Upper lobe of left lung (tissue), 6 donors: ENCODE measurements at regions not wholly inside any gene's neighbourhood (a gene's known extent, or its start where the extent isn't known, plus 50 kb on each side); places are given as distances from the start of the nearest gene placed in this dataset.

Experiments
- ATAC-seq, 2 donors: fragments of 200-7000 bp; cut with Tn5 transposase; one replicate each; pipeline ENCODE4 v1.9.1; 2022; ENCODE audit warnings: mild to moderate bottlenecking in 2 of 2, moderate library complexity in 2 of 2; ENCODE audit not compliant: low FRiP score in 2 of 2
- DNase-seq, 2 donors: peaks; one replicate each; pipeline ENCODE4 v3.0.0-alpha.2; 2019 to 2020
- H3K27ac ChIP-seq, 4 donors: fragments of 200-600 bp; sonication (generic); one replicate each; pipeline ENCODE4 v1.5.1; 2016 to 2019
- H3K27me3 ChIP-seq, 4 donors: fragments of 200-600 bp; sonication (generic); one replicate each; pipeline ENCODE4 v1.5.1; 2017 to 2019
- H3K36me3 ChIP-seq, 4 donors: fragments of 200-600 bp; sonication (generic); one replicate each; pipeline ENCODE4 v1.5.1; 2016 to 2019
- H3K4me1 ChIP-seq, 4 donors: fragments of 200-600 bp; sonication (generic); one replicate each; pipeline ENCODE4 v1.5.1; 2018 to 2019
- H3K4me3 ChIP-seq, 4 donors: fragments of 200-600 bp; sonication (generic); one replicate each; pipeline ENCODE4 v1.5.1; 2017 to 2019; ENCODE audit warnings: mild to moderate bottlenecking in 2 of 4, moderate library complexity in 1 of 4
- H3K9me3 ChIP-seq, 4 donors: fragments of 200-600 bp; sonication (generic); one replicate each; pipeline ENCODE4 v1.5.1; 2018 to 2019
- CTCF ChIP-seq, 6 experiments: fragments of 450-650 bp in 4 of 6; fragments of 200-600 bp in 2 of 6; sonication (generic) in 2 of 6; IDR thresholded peaks; one replicate each; pipeline ENCODE4 v1.5.1; 2016 to 2019; ENCODE audit warnings: antibody characterized with exemption in 6 of 6
- EP300 ChIP-seq, 4 donors: sonication (generic); formaldehyde crosslinking; IDR thresholded peaks; one replicate each; pipeline ENCODE4 v1.5.1; 2017; ENCODE audit warnings: antibody characterized with exemption in 4 of 4, control low read depth in 2 of 4
- POLR2A ChIP-seq, 4 donors: fragments of 450-650 bp; IDR thresholded peaks; one replicate each; pipeline ENCODE4 v1.5.1; 2016 to 2017; ENCODE audit warnings: antibody characterized with exemption in 4 of 4, mild to moderate bottlenecking in 2 of 4
- POLR2AphosphoS5 ChIP-seq, 2 donors: sonication (generic); formaldehyde crosslinking; IDR thresholded peaks; one replicate each; pipeline ENCODE4 v1.5.1; 2017; ENCODE audit warnings: antibody characterized with exemption in 2 of 2
- WGBS, 2 donors: methylation state at CpG; one replicate each; pipeline ENCODE4 v1.1.5; 2017 to 2018; 5-methylcytosine and 5-hydroxymethylcytosine counted together
- donor health status: DM: no; HTN: no; CAD: no; lungs with moderate emphysema.
- donor health status: DM: no; HTN: yes; CAD: no; lungs with severe emphysema.

GRCh38 chr2:67462738-67463496, 65.8 kb downstream of the ETAA1 start:
- WGBS, 2 donors = 91 to 98% methylated on average over 2 of the region's 2 CpGs
- ATAC-seq = no peak
- no peak for DNase-seq

GRCh38 chr2:67463810-67464209, 66.7 kb downstream of the ETAA1 start:
- Histone ChIP-seq H3K4me1 (no peaks in the 10 kb centered on the region), H3K9me3 (no peaks in the 10 kb centered on the region), H3K36me3 (no peaks in the 10 kb centered on the region), H3K27me3 (no peaks in the 10 kb centered on the region), H3K4me3 (no peak overlapping the region), H3K27ac (no peak overlapping the region)
- DNase-seq = no peak
- WGBS, 2 donors = 68 to 82% methylated on average over 5 of the region's 5 CpGs
- TF ChIP-seq POLR2AphosphoS5 (IDR thresholded peaks at IDR 0.05) = no peak
- TF ChIP-seq POLR2A (IDR thresholded peaks at IDR 0.05) = no peak
- TF ChIP-seq CTCF (IDR thresholded peaks at IDR 0.05) = no peak
- no peak for TF ChIP-seq EP300 (IDR thresholded peaks at IDR 0.05)
- ATAC-seq = no peak

More at GRCh38 chr2:67462738-67463496, 65.8 kb downstream of the ETAA1 start:
- Histone ChIP-seq H3K4me3 (no peak overlapping the region), H3K4me1 (no peaks in the 10 kb centered on the region), H3K36me3 (no peaks in the 10 kb centered on the region), H3K27ac (no peak overlapping the region), H3K27me3 (no peaks in the 10 kb centered on the region), H3K9me3 (no peaks in the 10 kb centered on the region)
- TF ChIP-seq EP300 (IDR thresholded peaks at IDR 0.05) (no peak), POLR2AphosphoS5 (IDR thresholded peaks at IDR 0.05) (no peak), POLR2A (IDR thresholded peaks at IDR 0.05) (no peak), CTCF (IDR thresholded peaks at IDR 0.05) (no peak)

GRCh38 chr2:67465623-67466022, 68.5 kb downstream of the ETAA1 start:
- H3K27me3 ChIP-seq = no peaks in the 10 kb centered on the region
- no peaks in the 10 kb centered on the region for H3K4me1 ChIP-seq
- no peak overlapping the region for H3K4me3 ChIP-seq
- DNase-seq (no peak), ATAC-seq (no peak)
- H3K36me3 ChIP-seq = no peaks in the 10 kb centered on the region
- no peaks in the 10 kb centered on the region for H3K9me3 ChIP-seq
- no peak for TF ChIP-seq POLR2A (IDR thresholded peaks at IDR 0.05)
- TF ChIP-seq EP300 (IDR thresholded peaks at IDR 0.05) = no peak
- TF ChIP-seq POLR2AphosphoS5 (IDR thresholded peaks at IDR 0.05) = no peak
- TF ChIP-seq CTCF (IDR thresholded peaks at IDR 0.05) = no peak
- no peak overlapping the region for H3K27ac ChIP-seq

GRCh38 chr2:67466734-67467133, 69.6 kb downstream of the ETAA1 start:
- DNase-seq (no peak), ATAC-seq (no peak)
- 75 to 80% methylated on average over 4 of the region's 4 CpGs for WGBS, 2 donors
- Histone ChIP-seq H3K36me3 (no peaks in the 10 kb centered on the region), H3K4me1 (no peaks in the 10 kb centered on the region), H3K27ac (no peak overlapping the region), H3K27me3 (no peaks in the 10 kb centered on the region), H3K4me3 (no peak overlapping the region), H3K9me3 (no peaks in the 10 kb centered on the region)
- TF ChIP-seq POLR2A (IDR thresholded peaks at IDR 0.05) (no peak), POLR2AphosphoS5 (IDR thresholded peaks at IDR 0.05) (no peak), EP300 (IDR thresholded peaks at IDR 0.05) (no peak), CTCF (IDR thresholded peaks at IDR 0.05) (no peak)

GRCh38 chr2:67471681-67472080, 74.5 kb downstream of the ETAA1 start:
- TF ChIP-seq EP300 (IDR thresholded peaks at IDR 0.05) (no peak), POLR2AphosphoS5 (IDR thresholded peaks at IDR 0.05) (no peak), POLR2A (IDR thresholded peaks at IDR 0.05) (no peak), CTCF (IDR thresholded peaks at IDR 0.05) (no peak)
- no peaks in the 10 kb centered on the region for H3K9me3 ChIP-seq
- H3K27ac ChIP-seq = no peak overlapping the region
- no peaks in the 10 kb centered on the region for H3K4me1 ChIP-seq
- ATAC-seq = no peak
- no peaks in the 10 kb centered on the region for H3K27me3 ChIP-seq
- no peak overlapping the region for H3K4me3 ChIP-seq
- 88 to 96% methylated on average over 3 of the region's 3 CpGs for WGBS, 2 donors
- DNase-seq = no peak
- H3K36me3 ChIP-seq = no peaks in the 10 kb centered on the region
